GM12878 (cell line): ENCODE measurements at regions not wholly inside any gene's neighbourhood (a gene's known extent, or its start where the extent isn't known, plus 50 kb on each side); places are given as distances from the start of the nearest gene placed in this dataset.

Experiments
- ATAC-seq: fragments of 200-7000 bp; cut with Tn5 transposase; 3 replicates; pipeline ENCODE4 v1.9.1; 2020; ENCODE audit warnings: mild to moderate bottlenecking, moderate library complexity
- BruUV-seq: library from RNA; stranded (reverse); fragments of 400-500 nt; replicated peaks from 2 replicates; lab custom pipeline; 2021; lab: Mats Ljungman, UMichigan
- CTCF ChIA-PET: fragments of 300-600 bp; sonication (Branson Sonifier 250); formaldehyde crosslinking; extraction: SDS; loops from one replicate; lab custom pipeline; 2021; ENCODE audit warnings: inconsistent platforms; lab: Yijun Ruan, JAX
- POLR2A ChIA-PET: fragments of 350-600 bp; formaldehyde crosslinking; extraction: SDS; loops from one replicate; lab custom pipeline; 2021; ENCODE audit warnings: inconsistent platforms; lab: Charles Lee
- RAD21 ChIA-PET: fragments of 300-600 bp; sonication (Branson Sonifier 250); formaldehyde crosslinking; loops from one replicate; lab custom pipeline; 2023; ENCODE audit warnings: antibody characterized with exemption; ENCODE audit not compliant: unreplicated experiment; lab: Charles Lee
- SMC1A ChIA-PET: fragments of 300-600 bp; sonication (Branson Sonifier 250); formaldehyde crosslinking; loops from one replicate; lab custom pipeline; 2023; ENCODE audit not compliant: unreplicated experiment, uncharacterized antibody; lab: Charles Lee
- DNase-seq: peaks from one replicate; pipeline ENCODE4 v3.0.0-alpha.2; 2011; ENCODE audit warnings: low read depth, low spot score
- FAIRE-seq: peaks from 3 replicates; lab custom pipeline; 2011; peaks lifted over from hg19 to GRCh38; lab: Jason Lieb, UNC
- H2AFZ ChIP-seq: 2 replicates; pipeline ENCODE4 v1.6.0; 2011; ENCODE audit warnings: low read depth, low read length, control low read depth; ENCODE audit not compliant: control insufficient read depth
- H3K27ac ChIP-seq: 2 replicates; pipeline ENCODE4 v1.5.1; 2011; ENCODE audit warnings: control low read depth; ENCODE audit not compliant: control insufficient read depth, insufficient read depth
- H3K27me3 ChIP-seq, 2 experiments: replicated peaks in 1 of 2; 2 replicates each; pipeline versions ENCODE4 v1.6.0 to v1.6.1; 2011; ENCODE audit warnings: low read length in 1 of 2; ENCODE audit not compliant: control insufficient read depth in 2 of 2, insufficient read depth in 2 of 2
- H3K36me3 ChIP-seq, 2 experiments: 2 replicates each; pipeline ENCODE4 v1.5.1; 2011; ENCODE audit warnings: low read length in 1 of 2; ENCODE audit not compliant: control insufficient read depth in 2 of 2, insufficient read depth in 2 of 2
- H3K4me1 ChIP-seq: 2 replicates; pipeline ENCODE4 v1.6.1; 2011; ENCODE audit warnings: mild to moderate bottlenecking, low read length, moderate library complexity, mixed read lengths; ENCODE audit not compliant: control insufficient read depth, insufficient read depth
- H3K4me2 ChIP-seq: 2 replicates; pipeline ENCODE4 v1.6.0; 2011; ENCODE audit warnings: control low read depth; ENCODE audit not compliant: control insufficient read depth, insufficient read depth
- H3K4me3 ChIP-seq: fragments of 200-600 bp; sonication (generic); 2 replicates; pipeline ENCODE4 v1.5.1; 2016
- H3K79me2 ChIP-seq: 2 replicates; pipeline ENCODE4 v1.6.0; 2011; ENCODE audit warnings: low read length; ENCODE audit not compliant: control insufficient read depth, insufficient read depth
- H3K9ac ChIP-seq: 2 replicates; pipeline ENCODE4 v1.8.0; 2011; ENCODE audit warnings: low read length, control low read depth, mixed read lengths; ENCODE audit not compliant: control insufficient read depth, insufficient read depth
- H3K9me3 ChIP-seq: replicated peaks from 3 replicates; pipeline ENCODE4 v1.5.1; 2011; ENCODE audit warnings: mild to moderate bottlenecking, low read length; ENCODE audit not compliant: control insufficient read depth, insufficient read depth
- H4K20me1 ChIP-seq: 2 replicates; pipeline ENCODE4 v1.6.0; 2011; ENCODE audit not compliant: control insufficient read depth, insufficient read depth
- BCLAF1 ChIP-seq: fragments of 450-650 bp; IDR thresholded peaks from 2 replicates; pipeline ENCODE4 v1.6.1; 2017; ENCODE audit warnings: antibody characterized with exemption, mild to moderate bottlenecking, moderate library complexity
- CHD1 ChIP-seq: IDR thresholded peaks from 2 replicates; pipeline ENCODE4 v1.6.1; 2012; ENCODE audit warnings: low read depth, low read length, improper control_type of control experiment
- EED ChIP-seq: sonication (generic); IDR thresholded peaks from 2 replicates; pipeline ENCODE4 v1.6.1; 2016; ENCODE audit warnings: antibody characterized with exemption, low read depth
- NFXL1 ChIP-seq: fragments of 450-650 bp; IDR thresholded peaks from 2 replicates; pipeline ENCODE4 v1.6.1; 2017; ENCODE audit warnings: antibody characterized with exemption, mild to moderate bottlenecking, borderline replicate concordance
- STAT1 ChIP-seq: fragments of 450-650 bp; conservative IDR thresholded peaks from 2 replicates; pipeline ENCODE4 v1.6.1; 2014; ENCODE audit warnings: antibody characterized with exemption, mild to moderate bottlenecking
- in situ Hi-C: fragments of 300-500 bp; cut with MboI; formaldehyde crosslinking; loops from 9 replicates; pipeline ENCODE4 v1.14.3; 2018; ENCODE audit warnings: mixed read lengths
- intact Hi-C: fragments of 100-400 bp; cut with micrococcal nuclease; formaldehyde crosslinking; loops from one replicate; pipeline ENCODE4 v1.14.2; 2022; ENCODE audit not compliant: unreplicated experiment

DNA sequence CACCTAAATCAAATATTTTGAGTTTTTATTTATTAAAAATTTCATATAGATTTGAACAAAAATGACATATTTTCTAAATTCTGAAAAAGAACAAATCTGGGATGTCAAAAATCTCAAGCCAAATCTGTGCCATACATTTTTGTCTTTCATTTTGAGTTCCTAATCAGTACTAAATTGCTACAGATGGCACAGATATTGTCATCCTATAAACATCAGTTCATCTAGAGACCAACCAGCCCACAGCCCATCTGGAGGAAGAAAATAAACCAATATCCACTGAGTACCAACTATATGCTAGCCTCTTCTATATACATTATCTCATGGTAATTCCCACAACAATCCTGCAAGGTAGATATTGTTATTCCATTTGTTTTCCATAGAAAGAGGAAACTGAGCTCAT lies 156.8 kb upstream of the ATP1B1 start:
- no peak overlapping the region for H3K4me3 ChIP-seq
- BruUV-seq: no TSS peak
- no peaks in the 10 kb centered on the region for H4K20me1 ChIP-seq
- H3K4me1 ChIP-seq: no peaks in the 10 kb centered on the region
- no peak overlapping the region for H3K27ac ChIP-seq
- in situ Hi-C loops (no loop called here), intact Hi-C loops (no loop called here)
- ChIA-PET RAD21 (interaction anchor here (1.4 kb wide), 1 partner anchor 75 kb away, joined by 4 read pairs; no protein-coding TSS in a partner anchor), CTCF (interaction anchor here (0.9 to 1.0 kb wide), 2 partner anchors 12 to 194 kb away, joined by 3 to 4 read pairs; no protein-coding TSS in a partner anchor), POLR2A (no interaction called here), SMC1A (interaction anchor here (1.3 to 1.8 kb wide), 5 partner anchors 24 to 159 kb away, joined by 3 to 5 read pairs (median 3); no protein-coding TSS in a partner anchor)
- FAIRE-seq: no peak
- no peak overlapping the region for H3K4me2 ChIP-seq
- H3K27me3 ChIP-seq: no peaks in the 10 kb centered on the region
- H3K36me3 ChIP-seq: no peaks in the 10 kb centered on the region
- DNase-seq: no peak
- no peaks in the 10 kb centered on the region for H3K9me3 ChIP-seq
- H2AFZ ChIP-seq: no peak overlapping the region
- TF ChIP-seq CHD1: no peak
- TF ChIP-seq EED: no peak
- no peak for TF ChIP-seq NFXL1
- TF ChIP-seq STAT1: no peak
- TF ChIP-seq BCLAF1: no peak
- no peak overlapping the region for H3K9ac ChIP-seq
- H3K79me2 ChIP-seq: no peaks in the 10 kb centered on the region
- ATAC-seq: no peak
